ENCODE measurements at regions not wholly inside any gene's neighbourhood (a gene's known extent, or its start where the extent isn't known, plus 50 kb on each side); places are given as distances from the start of the nearest gene placed in this dataset.

DNA sequence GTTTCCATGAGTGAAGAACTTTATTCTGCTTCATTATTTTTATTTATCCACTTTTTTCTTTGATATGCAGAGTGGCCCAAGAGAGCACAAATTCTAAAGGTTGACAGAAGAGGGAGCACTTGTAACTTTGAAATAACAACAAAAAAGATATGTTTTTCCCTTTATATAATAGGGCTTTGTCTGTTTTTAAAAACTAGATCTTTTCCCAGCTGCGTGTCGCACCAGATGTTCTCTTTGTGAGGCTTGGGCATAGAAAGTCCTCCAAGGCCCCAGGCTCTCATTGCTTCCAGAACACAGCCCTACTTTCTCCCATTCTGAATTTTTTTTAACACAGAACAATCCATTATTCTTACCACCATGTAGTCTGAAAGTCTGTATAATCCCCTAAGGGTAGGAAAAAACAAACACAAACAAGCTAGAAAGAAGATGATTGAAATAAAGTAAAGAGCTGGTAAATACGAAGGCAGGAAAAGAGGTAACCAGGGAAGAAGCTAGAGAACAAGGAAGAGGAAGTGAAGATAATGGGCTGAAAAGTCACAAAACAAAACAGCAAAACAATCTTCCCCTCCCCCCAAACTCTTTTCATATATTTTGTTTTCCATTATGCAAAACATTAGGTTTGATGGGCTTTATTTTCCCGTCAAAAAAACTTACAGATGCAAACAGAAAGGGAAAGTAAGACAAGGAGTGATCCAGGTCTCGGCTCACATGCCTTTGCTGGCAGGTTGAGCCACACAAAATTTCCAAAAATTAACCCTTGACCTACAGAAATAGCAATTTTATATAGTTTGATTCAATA is 160.4 kb downstream of the ABCA8 start:
- TF ChIP-seq CTCF (IDR thresholded peaks at IDR 0.05) (peak in 2 of 4 experiments; percentile 32 to 43), POLR2A (IDR thresholded peaks at IDR 0.05) (no peak), POLR2AphosphoS5 (IDR thresholded peaks at IDR 0.05) (no peak)
